Right lobe of liver (tissue), 4 donors: ENCODE measurements at regions not wholly inside any gene's neighbourhood (a gene's known extent, or its start where the extent isn't known, plus 50 kb on each side); places are given as distances from the start of the nearest gene placed in this dataset.

ENCODE experiments used
- POLR2A ChIP-seq: fragments of 450-650 bp; IDR thresholded peaks from one replicate; pipeline ENCODE4 v1.6.1; 2017; ENCODE audit warnings: antibody characterized with exemption, mild to moderate bottlenecking
- TF ChIP-seq, protein P1 (sequence below), 4 donors: fragments of 200-600 bp in 3 of 4; fragments of 450-650 bp in 1 of 4; IDR thresholded peaks; one replicate each; pipeline versions ENCODE4 v1.5.1 to v1.8.0; 2016 to 2022; ENCODE audit warnings: antibody characterized with exemption in 4 of 4, mild to moderate bottlenecking in 2 of 4
- donor health status: DM: no; HTN: no; CAD: no.
- donor health status: DM: no; HTN: no; CAD: no.
- donor health status: DM: no; HTN: yes; CAD: no.

- TF ChIP-seq, protein P1, sequence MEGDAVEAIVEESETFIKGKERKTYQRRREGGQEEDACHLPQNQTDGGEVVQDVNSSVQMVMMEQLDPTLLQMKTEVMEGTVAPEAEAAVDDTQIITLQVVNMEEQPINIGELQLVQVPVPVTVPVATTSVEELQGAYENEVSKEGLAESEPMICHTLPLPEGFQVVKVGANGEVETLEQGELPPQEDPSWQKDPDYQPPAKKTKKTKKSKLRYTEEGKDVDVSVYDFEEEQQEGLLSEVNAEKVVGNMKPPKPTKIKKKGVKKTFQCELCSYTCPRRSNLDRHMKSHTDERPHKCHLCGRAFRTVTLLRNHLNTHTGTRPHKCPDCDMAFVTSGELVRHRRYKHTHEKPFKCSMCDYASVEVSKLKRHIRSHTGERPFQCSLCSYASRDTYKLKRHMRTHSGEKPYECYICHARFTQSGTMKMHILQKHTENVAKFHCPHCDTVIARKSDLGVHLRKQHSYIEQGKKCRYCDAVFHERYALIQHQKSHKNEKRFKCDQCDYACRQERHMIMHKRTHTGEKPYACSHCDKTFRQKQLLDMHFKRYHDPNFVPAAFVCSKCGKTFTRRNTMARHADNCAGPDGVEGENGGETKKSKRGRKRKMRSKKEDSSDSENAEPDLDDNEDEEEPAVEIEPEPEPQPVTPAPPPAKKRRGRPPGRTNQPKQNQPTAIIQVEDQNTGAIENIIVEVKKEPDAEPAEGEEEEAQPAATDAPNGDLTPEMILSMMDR (IDR thresholded peaks at IDR 0.05), result no peak
- TF ChIP-seq POLR2A, result no peak
Observed at GRCh38 chr14:40694023-40694422, 912.7 kb upstream of the LRFN5 start.
